IMR-90 (cell line): ENCODE measurements at regions not wholly inside any gene's neighbourhood (a gene's known extent, or its start where the extent isn't known, plus 50 kb on each side); places are given as distances from the start of the nearest gene placed in this dataset.

Experiments used
- ATAC-seq: fragments of 200-7000 bp; cut with Tn5 transposase; 2 replicates; pipeline ENCODE4 v1.9.1; 2020; ENCODE audit warnings: low read depth, mild to moderate bottlenecking, moderate library complexity
- BruUV-seq: library from RNA; stranded (reverse); fragments of 400-500 nt; replicated peaks from 2 replicates; lab custom pipeline; 2021; lab: Mats Ljungman, UMichigan
- CTCF ChIA-PET: fragments of 300-600 bp; formaldehyde crosslinking; extraction: SDS; loops from one replicate; lab custom pipeline; 2021; ENCODE audit warnings: antibody characterized with exemption; lab: Yijun Ruan, JAX
- POLR2A ChIA-PET: fragments of 300-600 bp; sonication (Branson Sonifier 250); formaldehyde crosslinking; loops from one replicate; lab custom pipeline; 2022; ENCODE audit warnings: antibody characterized with exemption; ENCODE audit not compliant: unreplicated experiment; lab: Charles Lee
- DNase-seq: peaks from one replicate; pipeline ENCODE4 v3.0.0; 2013
- H2AFZ ChIP-seq: replicated peaks from 2 replicates; pipeline ENCODE3; 2013; ENCODE audit warnings: low read length, mild to moderate bottlenecking; ENCODE audit not compliant: poor library complexity
- H2AK5ac ChIP-seq: 2 replicates; pipeline ENCODE4 v1.6.1; 2013; ENCODE audit warnings: low read depth, low read length, inconsistent platforms
- H2AK9ac ChIP-seq: replicated peaks from 2 replicates; pipeline ENCODE3; 2013; ENCODE audit warnings: mild to moderate bottlenecking, low read depth, low read length, moderate library complexity; ENCODE audit not compliant: poor library complexity
- H2BK120ac ChIP-seq: 2 replicates; pipeline ENCODE4 v1.6.1; 2013; ENCODE audit warnings: low read depth, low read length, inconsistent platforms
- H2BK15ac ChIP-seq: 3 replicates; pipeline ENCODE4 v1.6.1; 2013; ENCODE audit warnings: low read depth, low read length, inconsistent platforms
- H2BK20ac ChIP-seq: 2 replicates; pipeline ENCODE4 v1.6.1; 2013; ENCODE audit warnings: low read depth, mild to moderate bottlenecking, inconsistent platforms, low read length, moderate library complexity
- H2BK5ac ChIP-seq: 2 replicates; pipeline ENCODE4 v1.6.1; 2013; ENCODE audit warnings: mild to moderate bottlenecking, low read depth, low read length, inconsistent platforms; ENCODE audit not compliant: poor library complexity, severe bottlenecking
- H3K14ac ChIP-seq: replicated peaks from 2 replicates; pipeline ENCODE4 v1.6.1; 2013; ENCODE audit warnings: low read depth, low read length, inconsistent platforms
- H3K18ac ChIP-seq: 2 replicates; pipeline ENCODE4 v1.6.1; 2013; ENCODE audit warnings: low read depth, low read length, control low read depth
- H3K23ac ChIP-seq: 2 replicates; pipeline ENCODE4 v1.6.1; 2013; ENCODE audit warnings: low read depth, low read length, inconsistent platforms
- H3K27ac ChIP-seq: 2 replicates; pipeline ENCODE4 v1.5.1; 2013; ENCODE audit warnings: mild to moderate bottlenecking, control low read depth, low read length; ENCODE audit not compliant: insufficient read depth
- H3K27me3 ChIP-seq: 2 replicates; pipeline ENCODE4 v1.6.1; 2013; ENCODE audit warnings: low read length; ENCODE audit not compliant: control insufficient read depth, insufficient read depth
- H3K36me3 ChIP-seq: 2 replicates; pipeline ENCODE4 v1.6.1; 2013; ENCODE audit warnings: low read length, mixed read lengths; ENCODE audit not compliant: control insufficient read depth, insufficient read depth
- H3K4ac ChIP-seq: 2 replicates; pipeline ENCODE4 v1.6.1; 2013; ENCODE audit warnings: low read depth, low read length, inconsistent platforms
- H3K4me1 ChIP-seq: 2 replicates; pipeline ENCODE4 v1.6.1; 2013; ENCODE audit warnings: low read length, mixed read lengths; ENCODE audit not compliant: control insufficient read depth, insufficient read depth
- H3K4me2 ChIP-seq: 2 replicates; pipeline ENCODE4 v1.6.1; 2013; ENCODE audit warnings: low read depth, mild to moderate bottlenecking, control low read depth, low read length, moderate library complexity
- H3K4me3 ChIP-seq: 2 replicates; pipeline ENCODE4 v1.5.1; 2013; ENCODE audit warnings: low read depth, mild to moderate bottlenecking, control low read depth, low read length, moderate library complexity; ENCODE audit not compliant: insufficient read depth
- H3K56ac ChIP-seq: 2 replicates; pipeline ENCODE4 v1.6.1; 2013; ENCODE audit warnings: low read length, inconsistent platforms; ENCODE audit not compliant: insufficient read depth; ENCODE audit errors: extremely low read depth
- H3K79me1 ChIP-seq, 2 experiments: 2 replicates each; pipeline ENCODE4 v1.6.1; 2013; ENCODE audit warnings: low read length in 2 of 2, inconsistent platforms in 1 of 2, low read depth in 1 of 2
- H3K9ac ChIP-seq: 2 replicates; pipeline ENCODE4 v1.6.1; 2013; ENCODE audit warnings: low read depth, low read length, control low read depth
- H3K9me1 ChIP-seq: 2 replicates; pipeline ENCODE4 v1.6.1; 2013; ENCODE audit warnings: low read length, inconsistent platforms; ENCODE audit not compliant: insufficient read depth
- H3K9me3 ChIP-seq: 2 replicates; pipeline ENCODE4 v1.6.1; 2013; ENCODE audit warnings: low read length; ENCODE audit not compliant: control insufficient read depth, insufficient read depth
- H4K20me1 ChIP-seq: 2 replicates; pipeline ENCODE4 v1.6.1; 2013; ENCODE audit warnings: low read length, inconsistent platforms; ENCODE audit not compliant: insufficient read depth
- H4K5ac ChIP-seq: 2 replicates; pipeline ENCODE4 v1.6.1; 2013; ENCODE audit warnings: mild to moderate bottlenecking, low read depth, low read length, control low read depth
- H4K8ac ChIP-seq, 2 experiments: 2 replicates each; pipeline ENCODE4 v1.6.1; 2013; ENCODE audit warnings: low read depth in 2 of 2, low read length in 2 of 2, control low read depth in 1 of 2, inconsistent platforms in 1 of 2
- H4K91ac ChIP-seq: 2 replicates; pipeline ENCODE4 v1.6.1; 2013; ENCODE audit warnings: low read depth, low read length, inconsistent platforms; ENCODE audit not compliant: insufficient read depth
- CHD1 ChIP-seq: IDR thresholded peaks from 2 replicates; pipeline ENCODE4 v1.6.1; 2012; ENCODE audit warnings: low read depth, low read length, improper control_type of control experiment
- FOS ChIP-seq: fragments of 150-350 bp; IDR thresholded peaks from 2 replicates; pipeline ENCODE4 v1.6.1; 2016; ENCODE audit warnings: low read depth, low read length
- MXI1 ChIP-seq: IDR thresholded peaks from 2 replicates; pipeline ENCODE4 v1.6.1; 2012; ENCODE audit warnings: low read depth, mild to moderate bottlenecking, low read length, moderate library complexity, borderline replicate concordance
- NFE2L2 ChIP-seq: fragments of 150-350 bp; IDR thresholded peaks from 2 replicates; pipeline ENCODE4 v1.6.1; 2016; ENCODE audit warnings: low read depth, mild to moderate bottlenecking, low read length
- WGBS, 2 experiments: methylation state at CpG; one replicate each; pipeline versions ENCODE4 v1.1.5 to v1.1.7; 2013; ENCODE audit warnings: missing lambda C conversion rate in 2 of 2; ENCODE audit not compliant: insufficient read length in 1 of 2; ENCODE audit errors: extremely low coverage in 2 of 2; 5-methylcytosine and 5-hydroxymethylcytosine counted together
- dilution Hi-C: fragments of 300-500 bp; cut with HindIII; formaldehyde crosslinking; loops from one replicate; pipeline ENCODE4 v1.14.3; 2018; ENCODE audit warnings: low sequenced_read_pairs; ENCODE audit not compliant: unreplicated experiment
- in situ Hi-C: fragments of 300-500 bp; cut with MboI; formaldehyde crosslinking; loops from 3 replicates; pipeline ENCODE4 v1.14.3; 2019; ENCODE audit warnings: low sequenced_read_pairs, inconsistent platforms, mixed read lengths
- intact Hi-C: fragments of 100-400 bp; cut with micrococcal nuclease; formaldehyde crosslinking; loops from 2 replicates; pipeline ENCODE4 v1.10.0; 2022

DNA sequence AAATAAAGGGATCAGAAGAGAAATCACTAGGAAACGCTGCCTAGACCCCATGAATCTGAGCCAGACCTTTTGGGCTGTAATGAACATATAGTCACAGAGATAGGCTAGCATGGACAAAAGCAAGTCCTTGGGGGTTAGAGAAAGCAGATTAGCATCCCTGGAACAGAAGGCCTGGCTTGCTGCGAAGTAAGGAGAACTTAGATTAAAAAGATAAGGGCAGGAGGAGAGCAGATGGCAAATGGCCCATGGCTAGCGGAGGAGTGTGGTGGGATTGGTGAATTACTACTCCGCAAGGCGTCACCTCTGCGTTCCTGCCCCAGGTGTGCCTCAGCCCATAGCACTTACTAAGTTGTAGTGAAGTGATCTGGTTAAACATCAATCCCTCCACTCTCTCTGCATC is 92.3 kb upstream of the ZNF438 start:
- intact Hi-C loops, result no loop called here
- CTCF ChIA-PET, result no interaction called here

More for the DNA sequence above, 92.3 kb upstream of the ZNF438 start:
- Histone ChIP-seq H3K27me3 (no peaks in the 10 kb centered on the region), H3K4me2 (no peak overlapping the region), H2AFZ (no peak overlapping the region), H4K20me1 (no peaks in the 10 kb centered on the region), H3K9me1 (peaks cover 14% of the 10 kb centered on the region), H2BK15ac (peak overlapping the region; percentile 69; the same call in 2 of the 3 replicates), H3K9ac (no peak overlapping the region), H3K27ac (no peak overlapping the region), H2AK5ac (peak overlapping the region; percentile 90; the same call in 1 of the 2 replicates), H3K4ac (peak overlapping the region; percentile 58), H4K5ac (peak overlapping the region; percentile 51; the same call in 1 of the 2 replicates), H3K56ac (no peak overlapping the region), H3K4me1 (peaks cover 20% of the 10 kb centered on the region), H2BK5ac (peak overlapping the region; percentile 22), H3K23ac (0 out of 2 replicates have a peak overlapping the region, but pooled peaks have one; percentile 9), H3K36me3 (no peaks in the 10 kb centered on the region), H4K91ac (peak overlapping the region; percentile 53), H3K79me1 (peaks cover 0 to 4% of the 10 kb centered on the region in 2 experiments; a peak in 2 of 4 replicates), H3K4me3 (no peak overlapping the region), H3K18ac (peak overlapping the region; percentile 54; the same call in 1 of the 2 replicates), H3K9me3 (no peaks in the 10 kb centered on the region), H3K14ac (peak overlapping the region; percentile 11; the same call in 1 of the 2 replicates), H2BK120ac (peak overlapping the region; percentile 88), H4K8ac (peak overlapping the region in 1 of 2 experiments; percentile 34; a peak in 1 of 4 replicates), H2BK20ac (peak overlapping the region; percentile 76), H2AK9ac (no peak overlapping the region)
- in situ Hi-C loops, result no loop called here
- dilution Hi-C loops, result no loop called here
- no CpG with 5 or more reads among the region's 6 CpGs for WGBS, 2 experiments
- POLR2A ChIA-PET, result no interaction called here
- TF ChIP-seq NFE2L2 (no peak), CHD1 (no peak), FOS (no peak), MXI1 (no peak)
- ATAC-seq, result no peak
- no peak for DNase-seq
- BruUV-seq, result no TSS peak
